C1 segment of cervical spinal cord (tissue), 14 donors: ENCODE measurements at regions not wholly inside any gene's neighbourhood (a gene's known extent, or its start where the extent isn't known, plus 50 kb on each side); places are given as distances from the start of the nearest gene placed in this dataset.
"Not testable (repeated sequence)": the region's sequence is repeated elsewhere in the genome, so short reads cannot be mapped to it uniquely, and the experiment has no call there.

Source experiments
- DNase-seq, 14 donors: peaks; one replicate each; lab custom pipeline; 2025; lab: John Stamatoyannopoulos, UW

GRCh38 chr16:56019274-56019673 lies 144.1 kb upstream of the CES5A start:
- no peak for DNase-seq

- peak in 1 of 14 donors; percentile 0 for DNase-seq
Measured at GRCh38 chr16:56013962-56014552, 138.9 kb upstream of the CES5A start.

DNA sequence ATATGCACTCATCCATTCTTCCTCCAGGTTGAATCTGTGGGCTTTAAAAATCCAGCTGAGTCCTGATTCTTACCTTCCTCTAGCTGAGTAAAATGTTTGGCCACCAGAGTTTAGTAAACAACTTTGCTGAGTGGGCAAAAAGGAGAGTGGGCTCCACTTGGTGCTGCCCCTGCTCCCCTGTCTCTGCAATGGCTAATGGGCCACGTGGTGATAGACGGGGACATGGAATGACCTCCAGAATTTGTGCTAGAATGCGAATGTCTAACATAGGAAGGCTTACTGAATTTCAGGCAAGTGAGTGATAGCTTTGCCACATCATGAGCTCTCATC lies 137.3 kb upstream of the CES5A start:
- DNase-seq: no peak

DNA sequence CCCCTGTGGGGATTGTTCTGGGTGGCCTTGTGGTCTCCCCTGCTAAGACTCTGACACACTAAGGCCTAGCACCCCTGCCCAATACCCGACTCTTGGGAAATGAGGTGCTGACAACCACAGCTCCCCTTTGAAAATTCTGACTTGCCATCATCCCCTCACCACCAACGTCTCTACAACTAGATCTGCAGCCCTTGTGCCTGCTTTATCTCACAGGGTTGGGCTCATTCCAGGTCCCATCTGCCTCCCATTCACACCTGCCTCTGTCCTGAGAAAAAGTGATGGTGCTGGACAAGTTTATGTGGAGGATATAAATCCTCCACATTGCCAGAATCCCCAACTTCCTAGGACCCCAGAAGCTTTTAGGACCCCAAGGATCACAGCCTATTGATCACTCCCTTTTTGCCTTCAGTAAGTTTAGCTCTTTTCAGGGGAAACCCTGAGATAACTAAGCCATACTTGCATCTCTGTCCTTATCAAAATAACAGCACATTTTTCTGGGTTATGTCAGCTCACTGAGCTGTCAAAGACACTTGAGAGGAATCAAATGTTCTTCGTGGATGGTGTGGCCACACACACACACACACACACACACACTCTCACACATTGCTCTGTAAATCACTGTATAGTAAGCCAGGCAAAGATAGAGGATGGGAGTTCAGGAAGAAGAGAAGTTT lies 136.8 kb upstream of the CES5A start:
- no peak for DNase-seq

- DNase-seq: no peak
Measured at GRCh38 chr16:56005958-56006357, 130.8 kb upstream of the CES5A start.

GRCh38 chr16:55999683-56000082 lies 124.5 kb upstream of the CES5A start:
- no peak for DNase-seq

GRCh38 chr16:55993088-55993487 lies 117.9 kb upstream of the CES5A start:
- no peak for DNase-seq

DNA sequence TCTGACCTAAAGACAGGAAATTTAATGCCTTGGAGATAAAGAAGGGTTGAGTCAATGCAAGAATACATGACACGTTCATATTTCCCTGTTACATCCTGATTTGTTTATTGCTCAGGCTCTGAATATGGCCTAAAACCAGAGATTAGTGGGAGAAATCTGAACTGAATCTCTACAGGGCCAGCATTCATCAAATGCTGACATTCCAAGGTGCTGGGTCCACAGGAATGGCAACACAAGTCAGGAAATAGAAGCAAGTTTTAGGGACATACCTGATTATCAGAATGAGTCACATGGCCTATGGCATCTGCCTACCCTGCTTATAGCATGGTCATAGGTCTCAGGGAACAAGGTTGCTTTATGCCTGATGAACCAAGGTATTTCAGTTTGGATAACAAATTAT lies 117.4 kb upstream of the CES5A start:
- no peak for DNase-seq

DNA sequence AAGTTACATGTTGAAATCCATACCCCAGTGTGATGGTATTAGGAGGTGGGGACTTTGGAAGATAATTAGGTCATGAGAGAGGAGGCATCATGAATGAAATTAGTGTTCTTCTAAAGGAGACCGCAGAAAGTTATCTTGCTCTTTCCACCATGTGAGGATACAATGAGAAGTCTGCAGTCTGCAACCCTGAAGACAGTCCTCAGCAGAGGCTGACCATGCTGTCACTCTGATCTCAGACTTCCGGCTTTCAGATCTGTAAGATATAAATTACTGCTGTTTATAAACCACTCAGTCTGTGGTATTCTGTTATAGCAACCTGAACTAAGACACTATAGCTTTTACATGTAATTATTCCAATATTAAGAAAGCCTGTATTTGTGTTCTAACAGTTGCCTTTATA lies 116.7 kb upstream of the CES5A start:
- DNase-seq: no peak

DNA sequence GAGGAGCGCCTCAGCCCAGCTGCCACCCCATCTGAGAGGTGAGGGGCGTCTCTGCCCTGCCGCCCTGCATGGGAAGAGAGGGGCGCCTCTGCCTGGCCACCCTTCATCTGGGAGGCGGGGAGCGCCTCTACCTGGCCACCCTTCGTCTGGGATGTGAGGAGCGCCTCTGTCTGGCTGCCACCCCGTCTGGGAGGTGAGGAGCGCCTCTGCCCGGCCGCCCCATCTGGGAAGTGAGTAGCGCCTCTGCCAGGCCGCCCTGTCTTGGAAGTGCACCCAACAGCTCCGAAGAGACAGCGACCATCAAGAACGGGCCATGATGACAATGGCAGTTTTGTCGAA lies 114.4 kb upstream of the CES5A start:
- DNase-seq: no peak

GRCh38 chr16:55988850-55989568 lies 113.8 kb upstream of the CES5A start:
- DNase-seq: not testable (repeated sequence)

- DNase-seq: no peak
Measured at GRCh38 chr16:55988013-55988412, 112.8 kb upstream of the CES5A start.

DNA sequence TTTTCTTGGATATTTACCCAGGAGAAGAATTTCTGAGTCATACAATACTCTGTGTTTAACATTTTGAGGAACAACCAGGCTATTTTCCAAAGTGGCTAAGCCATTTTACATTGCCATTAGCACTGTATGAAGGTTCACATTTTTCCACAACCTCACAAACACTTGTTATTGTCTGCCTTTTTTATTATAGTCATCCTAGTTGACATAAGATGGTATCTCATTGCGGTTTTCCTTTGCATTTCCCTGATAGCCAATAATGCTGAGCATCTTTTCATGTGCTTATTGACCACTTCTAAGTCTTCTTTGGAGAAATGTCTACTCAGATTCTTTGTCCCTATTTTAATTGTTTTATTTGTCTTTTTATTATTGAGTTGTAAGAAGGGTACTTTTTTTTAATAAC lies 107.4 kb upstream of the CES5A start:
- DNase-seq: no peak

- DNase-seq: no peak
Measured at GRCh38 chr16:55981557-55981956, 106.4 kb upstream of the CES5A start.

DNA sequence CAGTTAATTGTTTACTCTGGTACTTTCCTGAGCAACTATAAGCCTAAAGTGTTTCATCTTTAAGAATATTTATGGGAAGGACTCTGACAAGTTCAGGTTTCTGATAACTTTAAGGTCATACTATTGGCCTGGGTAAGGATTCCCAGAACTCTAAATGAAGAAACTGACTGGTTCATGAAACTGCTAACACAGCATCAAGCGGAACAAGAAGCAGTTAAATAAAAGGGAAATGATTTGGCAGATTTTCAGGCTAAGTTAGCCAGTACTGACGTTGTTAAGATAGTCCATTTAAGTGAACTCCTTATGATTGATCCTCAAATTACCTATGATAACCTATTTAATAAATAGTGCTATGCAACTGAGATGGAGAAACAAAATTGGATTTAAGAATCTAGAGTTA lies 101.6 kb upstream of the CES5A start:
- no peak for DNase-seq

DNA sequence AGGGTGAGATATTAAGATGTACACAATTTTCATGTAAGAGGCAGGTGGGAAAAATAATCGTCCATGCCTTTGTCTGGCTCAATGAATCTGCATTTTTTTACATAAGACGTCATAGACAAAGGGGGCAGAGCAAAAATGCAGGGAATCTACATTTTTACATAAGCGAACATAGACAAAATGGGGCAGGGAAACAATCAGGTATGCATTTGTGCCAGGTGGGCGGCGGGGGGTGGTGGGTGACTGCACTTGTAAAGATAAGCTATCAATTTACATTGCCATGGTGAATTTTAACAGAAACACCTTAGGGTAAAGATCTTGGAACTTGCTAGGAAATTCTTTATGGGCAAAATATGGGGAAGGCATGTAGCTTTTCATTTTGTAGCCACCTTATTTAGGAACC lies 96.3 kb upstream of the CES5A start:
- no peak for DNase-seq

GRCh38 chr16:55968221-55968620 lies 93.0 kb upstream of the CES5A start:
- DNase-seq: no peak

DNA sequence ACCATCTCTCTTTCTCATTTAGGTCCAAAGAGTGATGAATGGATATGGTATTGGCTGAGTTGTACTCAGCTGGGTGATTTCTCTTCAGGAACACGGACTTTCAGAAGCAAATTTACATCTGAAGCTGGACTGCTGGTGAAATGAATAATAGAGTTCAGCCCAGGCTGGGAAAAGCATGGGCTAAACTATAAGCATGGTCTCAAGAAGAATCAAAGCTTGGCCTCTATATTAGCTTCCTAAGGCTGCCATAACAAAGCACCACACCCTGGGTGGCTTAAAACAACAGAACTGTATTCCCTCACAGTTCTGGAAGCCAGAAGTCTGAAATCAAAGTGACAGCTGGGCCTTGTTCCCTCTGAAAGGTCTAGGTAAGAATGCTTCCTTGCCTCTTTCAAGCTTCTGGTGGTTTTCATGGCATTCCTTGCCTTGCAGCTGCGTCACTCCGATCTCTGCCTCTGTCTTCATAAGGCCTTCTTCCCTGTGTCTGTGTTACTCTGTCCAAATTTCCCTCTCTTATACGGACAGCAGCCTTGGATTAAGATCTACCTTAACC lies 89.8 kb upstream of the CES5A start:
- no peak for DNase-seq

GRCh38 chr16:55955845-55956244 lies 80.7 kb upstream of the CES5A start:
- DNase-seq: peak in 7 of 14 donors; percentile 8 to 27 (median 16)

- no peak for DNase-seq
Measured at GRCh38 chr16:55955424-55955823, 80.3 kb upstream of the CES5A start.

GRCh38 chr16:55954906-55955305 lies 79.7 kb upstream of the CES5A start:
- DNase-seq: no peak

DNA sequence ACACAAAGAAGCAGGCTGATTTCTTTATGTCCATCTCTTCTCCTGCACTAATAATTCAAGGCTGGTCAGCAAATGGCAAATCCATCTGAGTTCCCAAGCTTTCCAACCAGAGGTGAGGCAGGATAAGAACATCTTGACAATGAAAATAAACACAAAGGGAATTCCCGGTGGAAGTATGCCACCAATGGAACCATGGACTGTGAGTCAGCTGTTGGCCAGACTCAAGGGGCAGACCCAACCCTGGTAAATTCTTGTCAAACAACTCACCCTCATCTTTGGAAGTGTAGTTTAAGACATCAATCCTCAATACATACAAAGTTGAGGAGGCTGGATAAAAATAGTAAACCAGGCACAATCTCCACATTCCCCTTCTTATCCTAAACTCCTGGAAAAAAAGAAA lies 74.3 kb upstream of the CES5A start:
- DNase-seq: no peak

DNA sequence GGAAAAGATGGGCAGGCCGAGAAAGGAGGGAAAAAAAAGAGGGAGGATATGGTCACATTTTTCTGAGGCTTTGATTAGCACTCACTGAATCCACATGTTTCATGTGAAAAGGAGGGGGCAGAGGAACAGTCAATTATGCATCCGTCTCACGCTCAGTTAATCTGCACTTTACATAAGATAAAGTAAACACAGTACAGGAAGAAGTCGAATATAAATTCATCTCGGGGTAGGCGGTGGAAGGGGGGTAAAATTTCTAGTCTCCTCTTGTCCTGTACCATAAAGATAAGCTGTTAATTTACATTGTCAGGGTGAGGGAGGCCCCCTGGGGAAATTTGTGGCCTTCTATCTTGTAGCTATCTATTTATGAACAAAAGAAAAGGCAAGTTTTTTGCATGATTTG lies 73.1 kb upstream of the CES5A start:
- DNase-seq: no peak
